MM.1S (cell line): ENCODE measurements at regions not wholly inside any gene's neighbourhood (a gene's known extent, or its start where the extent isn't known, plus 50 kb on each side); places are given as distances from the start of the nearest gene placed in this dataset.

Experiments used
- DNase-seq: peaks from one replicate; pipeline ENCODE4 v3.0.0-alpha.2; 2015
- H2AFZ ChIP-seq: fragments of 300-600 bp; sonication (generic); 2 replicates; pipeline ENCODE4 v1.6.0; 2016; ENCODE audit warnings: antibody characterized with exemption, low read length
- H3F3A ChIP-seq: fragments of 300-600 bp; sonication (generic); 2 replicates; pipeline ENCODE4 v1.6.1; 2016; ENCODE audit warnings: mild to moderate bottlenecking, antibody characterized with exemption, low read length, moderate library complexity, mixed read lengths; ENCODE audit not compliant: insufficient read depth
- H3K27ac ChIP-seq: fragments of 300-600 bp; sonication (generic); 2 replicates; pipeline ENCODE4 v1.5.1; 2016; ENCODE audit warnings: mild to moderate bottlenecking, low read length
- H3K27me3 ChIP-seq: fragments of 300-600 bp; sonication (generic); replicated peaks from 2 replicates; pipeline ENCODE4 v1.6.0; 2016; ENCODE audit warnings: low read length; ENCODE audit not compliant: insufficient read depth
- H3K36me3 ChIP-seq: fragments of 300-600 bp; sonication (generic); replicated peaks from 2 replicates; pipeline ENCODE4 v1.6.1; 2016; ENCODE audit warnings: mild to moderate bottlenecking, low read length, mixed read lengths; ENCODE audit not compliant: insufficient read depth
- H3K4me1 ChIP-seq: fragments of 300-600 bp; sonication (generic); 2 replicates; pipeline ENCODE4 v1.6.1; 2016; ENCODE audit warnings: low read length, mixed read lengths
- H3K4me2 ChIP-seq: fragments of 300-600 bp; sonication (generic); 2 replicates; pipeline ENCODE4 v1.6.0; 2016; ENCODE audit warnings: low read depth, low read length
- H3K4me3 ChIP-seq: fragments of 300-600 bp; sonication (generic); 2 replicates; pipeline ENCODE4 v1.5.1; 2016; ENCODE audit warnings: low read length, mixed read lengths
- H3K79me2 ChIP-seq: fragments of 300-600 bp; sonication (generic); 2 replicates; pipeline ENCODE4 v1.6.1; 2016; ENCODE audit warnings: mixed run types, low read length, mixed read lengths
- H3K9ac ChIP-seq: fragments of 300-600 bp; sonication (generic); 2 replicates; pipeline ENCODE4 v1.6.1; 2016; ENCODE audit warnings: low read length, mixed read lengths
- H3K9me2 ChIP-seq: fragments of 300-600 bp; sonication (generic); replicated peaks from 2 replicates; pipeline ENCODE4 v1.6.1; 2016; ENCODE audit warnings: mild to moderate bottlenecking, low read length, mixed read lengths; ENCODE audit not compliant: insufficient read depth
- H3K9me3 ChIP-seq: fragments of 300-600 bp; sonication (generic); replicated peaks from 2 replicates; pipeline ENCODE4 v1.6.1; 2016; ENCODE audit warnings: mild to moderate bottlenecking, low read length, mixed read lengths; ENCODE audit not compliant: insufficient read depth
- H4K20me1 ChIP-seq: fragments of 300-600 bp; sonication (generic); 2 replicates; pipeline ENCODE4 v1.6.1; 2016; ENCODE audit warnings: mild to moderate bottlenecking, low read length, moderate library complexity, mixed read lengths; ENCODE audit not compliant: insufficient read depth
- CTCF ChIP-seq: fragments of 300-600 bp; sonication (generic); IDR thresholded peaks from 2 replicates; pipeline ENCODE4 v1.5.1; 2016; ENCODE audit warnings: antibody characterized with exemption, low read length, mixed read lengths
- EZH2 ChIP-seq: fragments of 300-600 bp; sonication (generic); optimal IDR thresholded peaks from 2 replicates; pipeline ENCODE3; 2017; ENCODE audit warnings: low read depth, mild to moderate bottlenecking, antibody characterized with exemption, low read length, mixed read lengths
- EZH2phosphoT487 ChIP-seq: fragments of 300-600 bp; sonication (generic); IDR thresholded peaks from 2 replicates; pipeline ENCODE4 v1.6.1; 2018; ENCODE audit warnings: antibody characterized with exemption, low read length

GRCh38 chr10:9545073-9545472 lies 1472.6 kb upstream of the CELF2 start:
- Histone ChIP-seq H3K36me3 (no peaks in the 10 kb centered on the region), H2AFZ (no peak overlapping the region), H3K4me2 (no peak overlapping the region), H3K4me3 (no peak overlapping the region), H3K27me3 (no peaks in the 10 kb centered on the region), H3K4me1 (no peaks in the 10 kb centered on the region), H3K79me2 (no peaks in the 10 kb centered on the region), H3K9me3 (no peaks in the 10 kb centered on the region), H3F3A (no peaks in the 10 kb centered on the region), H3K27ac (no peak overlapping the region), H3K9me2 (no peaks in the 10 kb centered on the region), H3K9ac (no peak overlapping the region), H4K20me1 (no peaks in the 10 kb centered on the region)
- no peak for DNase-seq
- no peak for TF ChIP-seq CTCF
- no peak for TF ChIP-seq EZH2
- no peak for TF ChIP-seq EZH2phosphoT487

DNA sequence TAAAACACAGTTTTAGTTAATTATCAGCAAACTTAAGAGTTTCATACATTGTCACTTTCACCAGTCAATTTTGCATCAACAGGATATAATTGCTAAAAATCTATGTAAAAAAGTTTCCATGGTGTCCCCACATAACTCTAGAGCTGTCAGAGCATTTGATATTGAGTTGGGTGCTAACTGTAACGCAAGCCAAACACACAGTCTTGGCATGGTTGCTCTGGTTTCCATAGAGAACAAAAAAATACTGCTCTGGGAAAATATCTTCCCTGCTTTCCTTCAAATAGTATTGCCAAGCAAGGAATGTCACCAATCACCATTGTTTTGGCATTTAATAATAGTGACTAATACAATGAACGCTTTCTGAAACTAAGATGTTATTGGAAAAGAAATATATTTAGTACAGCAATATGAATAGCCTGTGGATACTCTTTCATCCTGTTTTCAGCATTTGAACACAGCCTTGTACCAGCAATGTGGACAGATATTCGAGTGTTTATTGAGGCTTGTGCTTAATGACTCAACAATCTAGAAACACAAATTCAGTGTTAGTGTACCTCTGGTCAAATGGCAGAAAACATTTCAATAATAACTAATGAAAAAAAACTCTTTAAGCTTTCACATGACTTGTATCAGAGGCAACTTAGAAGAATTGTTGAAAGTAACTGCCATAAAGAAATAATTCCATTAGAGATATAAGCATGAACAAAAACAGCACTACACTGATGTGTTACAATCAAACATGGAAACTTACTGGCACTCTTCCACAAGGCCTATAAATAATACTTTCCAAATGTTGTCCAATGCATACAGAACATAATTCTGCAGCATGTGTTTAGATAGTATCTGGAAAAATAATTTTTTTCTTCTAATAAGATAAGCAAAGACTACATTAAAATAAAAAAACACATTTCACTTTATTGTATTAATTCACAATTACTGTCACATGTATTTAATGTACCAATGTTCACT lies 1469.5 kb upstream of the CELF2 start:
- Histone ChIP-seq H4K20me1 (no peaks in the 10 kb centered on the region), H3K9me3 (no peaks in the 10 kb centered on the region), H2AFZ (no peak overlapping the region), H3K27ac (no peak overlapping the region), H3K9me2 (no peaks in the 10 kb centered on the region), H3K27me3 (no peaks in the 10 kb centered on the region), H3K36me3 (no peaks in the 10 kb centered on the region), H3K9ac (no peak overlapping the region), H3K4me3 (no peak overlapping the region), H3K79me2 (no peaks in the 10 kb centered on the region), H3F3A (no peaks in the 10 kb centered on the region), H3K4me2 (no peak overlapping the region), H3K4me1 (no peaks in the 10 kb centered on the region)
- TF ChIP-seq EZH2phosphoT487 = no peak
- TF ChIP-seq EZH2 = no peak
- TF ChIP-seq CTCF = no peak
- DNase-seq = no peak

DNA sequence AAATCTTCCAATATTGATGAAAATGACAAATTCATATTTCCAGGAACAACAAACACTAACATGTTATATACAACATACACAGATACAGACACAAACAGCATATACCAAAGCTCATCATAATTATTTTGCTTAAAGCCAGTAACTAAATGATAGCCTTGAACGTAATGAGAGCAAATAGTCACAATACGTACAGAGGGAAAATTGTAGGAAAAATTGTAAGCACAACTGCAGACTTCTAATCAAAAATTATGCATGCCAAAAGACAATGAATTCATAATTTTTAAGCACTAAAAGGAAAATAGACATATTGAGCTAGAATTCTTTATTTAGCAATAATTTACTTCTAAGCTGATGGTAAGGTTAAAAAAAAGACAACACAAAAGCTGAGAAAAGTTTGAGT lies 1466.9 kb upstream of the CELF2 start:
- Histone ChIP-seq H3K36me3 (no peaks in the 10 kb centered on the region), H3K4me1 (no peaks in the 10 kb centered on the region), H2AFZ (no peak overlapping the region), H4K20me1 (no peaks in the 10 kb centered on the region), H3K9ac (no peak overlapping the region), H3K4me3 (no peak overlapping the region), H3K27ac (no peak overlapping the region), H3K9me2 (no peaks in the 10 kb centered on the region), H3K4me2 (no peak overlapping the region), H3K27me3 (no peaks in the 10 kb centered on the region), H3F3A (no peaks in the 10 kb centered on the region), H3K9me3 (no peaks in the 10 kb centered on the region), H3K79me2 (no peaks in the 10 kb centered on the region)
- TF ChIP-seq EZH2 = no peak
- TF ChIP-seq EZH2phosphoT487 = no peak
- TF ChIP-seq CTCF = no peak
- DNase-seq = no peak
